ENCODE measurements at regions not wholly inside any gene's neighbourhood (a gene's known extent, or its start where the extent isn't known, plus 50 kb on each side); places are given as distances from the start of the nearest gene placed in this dataset.

DNA sequence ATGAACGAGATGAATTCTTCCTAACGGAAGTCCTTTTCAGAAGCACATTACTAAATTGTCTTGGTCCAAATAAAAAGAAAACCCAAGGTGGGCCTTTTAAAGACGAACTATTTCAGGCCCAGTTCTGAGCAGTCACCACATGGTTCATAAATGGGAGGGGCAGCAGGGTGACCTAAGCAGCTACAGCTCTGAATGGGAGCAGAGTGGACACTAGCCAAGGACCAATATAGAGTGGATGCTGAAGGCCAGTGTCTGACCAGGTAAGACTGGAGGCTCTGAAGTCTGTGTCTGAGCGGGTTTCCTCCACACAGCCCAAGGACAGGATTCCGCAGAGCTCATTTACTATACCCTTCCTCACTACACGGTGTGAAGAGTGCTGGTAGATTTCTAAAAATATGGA lies 159.1 kb downstream of the TMEM26 start:
- TF ChIP-seq CTCF (IDR thresholded peaks at IDR 0.05; ENCODE audit: borderline replicate concordance, extremely low read depth, insufficient read depth) = no peak
- FAIRE-seq = no peak
- Histone ChIP-seq H3K4me3 (ENCODE audit: low read length in 3 of 3) (no peak overlapping the region), H3K9ac (ENCODE audit: low read length in 3 of 3) (no peak overlapping the region), H3K36me3 (ENCODE audit: control insufficient read depth in 2 of 3, insufficient read depth in 3 of 3, low read length in 3 of 3) (no peaks in the 10 kb centered on the region), H3K4me1 (ENCODE audit: control insufficient read depth in 2 of 3, insufficient read depth in 2 of 3, low read depth in 1 of 3, low read length in 3 of 3) (no peaks in the 10 kb centered on the region), H3K27me3 (ENCODE audit: control insufficient read depth, insufficient read depth, low read length) (no peaks in the 10 kb centered on the region), H3K9me3 (ENCODE audit: control insufficient read depth in 2 of 3, insufficient read depth in 1 of 3, low read length in 3 of 3) (peaks cover 0 to 5% (median 0%) of the 10 kb centered on the region in 3 donors), H3K27ac (ENCODE audit: low read depth in 2 of 2, low read length in 2 of 2) (no peak overlapping the region)
- DNase-seq = no peak
- intact Hi-C loops (cut with DNase I) = no loop called here

DNA sequence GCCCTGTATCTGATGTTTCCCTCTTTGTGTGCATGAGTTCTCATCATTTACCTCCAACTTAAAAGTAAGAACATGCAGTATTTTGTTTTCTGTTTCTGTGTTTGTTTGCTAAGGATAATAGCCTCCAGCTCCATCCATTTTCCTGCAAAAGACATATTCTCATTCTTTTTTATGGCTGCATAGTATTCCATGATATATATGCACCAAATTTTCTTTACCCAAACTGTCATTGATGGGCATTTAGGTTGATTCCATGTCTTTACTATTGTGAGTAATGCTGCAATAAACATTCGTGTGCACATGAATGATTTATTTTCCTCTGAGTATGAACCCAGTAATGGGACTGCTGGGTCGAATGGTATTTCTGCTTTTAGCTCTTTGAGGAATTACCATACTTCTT lies 163.4 kb downstream of the TMEM26 start:
- intact Hi-C loops (cut with DNase I) = loop anchor here (10.0 kb wide), 1 partner anchor 465 kb away; no protein-coding TSS in a partner anchor

DNA sequence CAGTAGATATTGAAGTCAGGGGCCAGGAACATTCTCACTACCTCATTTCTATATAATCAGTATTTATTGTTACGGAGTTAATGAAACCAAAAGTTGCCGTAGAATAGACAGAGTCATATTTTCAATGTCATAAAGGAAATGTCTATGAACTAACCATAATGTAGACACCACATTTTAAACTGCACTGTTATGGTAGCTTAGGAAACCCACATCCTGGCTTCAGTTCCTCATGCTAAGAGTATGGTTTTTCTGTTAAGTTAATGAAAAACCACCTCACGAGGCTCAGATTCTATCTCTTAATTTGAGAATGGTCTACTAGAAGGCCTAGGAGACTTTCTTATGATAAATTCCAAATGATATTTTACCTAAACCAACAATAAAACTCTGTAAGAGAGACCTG lies 166.5 kb downstream of the TMEM26 start:
- no peak for FAIRE-seq
- DNase-seq = no peak
- Histone ChIP-seq H3K9me3 (ENCODE audit: control insufficient read depth in 2 of 3, insufficient read depth in 1 of 3, low read length in 3 of 3) (no peaks in the 10 kb centered on the region), H3K9ac (ENCODE audit: low read length in 3 of 3) (no peak overlapping the region), H3K36me3 (ENCODE audit: control insufficient read depth in 2 of 3, insufficient read depth in 3 of 3, low read length in 3 of 3) (no peaks in the 10 kb centered on the region), H3K27ac (ENCODE audit: low read depth in 2 of 2, low read length in 2 of 2) (no peak overlapping the region), H3K4me1 (ENCODE audit: control insufficient read depth in 2 of 3, insufficient read depth in 2 of 3, low read depth in 1 of 3, low read length in 3 of 3) (no peaks in the 10 kb centered on the region), H3K4me3 (ENCODE audit: low read length in 3 of 3) (no peak overlapping the region), H3K27me3 (ENCODE audit: control insufficient read depth, insufficient read depth, low read length) (no peaks in the 10 kb centered on the region)
- intact Hi-C loops (cut with DNase I) = loop anchor here (10.0 kb wide), 1 partner anchor 462 kb away; no protein-coding TSS in a partner anchor
- TF ChIP-seq CTCF (IDR thresholded peaks at IDR 0.05; ENCODE audit: borderline replicate concordance, extremely low read depth, insufficient read depth) = no peak

More for the DNA sequence above, 163.4 kb downstream of the TMEM26 start:
- Histone ChIP-seq H3K9ac (ENCODE audit: low read length in 3 of 3) (no peak overlapping the region), H3K4me3 (ENCODE audit: low read length in 3 of 3) (no peak overlapping the region), H3K27me3 (ENCODE audit: control insufficient read depth, insufficient read depth, low read length) (no peaks in the 10 kb centered on the region), H3K9me3 (ENCODE audit: control insufficient read depth in 2 of 3, insufficient read depth in 1 of 3, low read length in 3 of 3) (no peaks in the 10 kb centered on the region), H3K36me3 (ENCODE audit: control insufficient read depth in 2 of 3, insufficient read depth in 3 of 3, low read length in 3 of 3) (no peaks in the 10 kb centered on the region), H3K27ac (ENCODE audit: low read depth in 2 of 2, low read length in 2 of 2) (no peak overlapping the region), H3K4me1 (ENCODE audit: control insufficient read depth in 2 of 3, insufficient read depth in 2 of 3, low read depth in 1 of 3, low read length in 3 of 3) (no peaks in the 10 kb centered on the region)
- DNase-seq = no peak
- FAIRE-seq = no peak
- TF ChIP-seq CTCF (IDR thresholded peaks at IDR 0.05; ENCODE audit: borderline replicate concordance, extremely low read depth, insufficient read depth) = no peak

GRCh38 chr10:61285749-61286148 lies 167.4 kb downstream of the TMEM26 start:
- no peak for FAIRE-seq
- Histone ChIP-seq H3K4me1 (ENCODE audit: control insufficient read depth in 2 of 3, insufficient read depth in 2 of 3, low read depth in 1 of 3, low read length in 3 of 3) (no peaks in the 10 kb centered on the region), H3K9ac (ENCODE audit: low read length in 3 of 3) (no peak overlapping the region), H3K36me3 (ENCODE audit: control insufficient read depth in 2 of 3, insufficient read depth in 3 of 3, low read length in 3 of 3) (no peaks in the 10 kb centered on the region), H3K4me3 (ENCODE audit: low read length in 3 of 3) (no peak overlapping the region), H3K9me3 (ENCODE audit: control insufficient read depth in 2 of 3, insufficient read depth in 1 of 3, low read length in 3 of 3) (no peaks in the 10 kb centered on the region), H3K27ac (ENCODE audit: low read depth in 2 of 2, low read length in 2 of 2) (no peak overlapping the region), H3K27me3 (ENCODE audit: control insufficient read depth, insufficient read depth, low read length) (no peaks in the 10 kb centered on the region)
- no peak for TF ChIP-seq CTCF (IDR thresholded peaks at IDR 0.05; ENCODE audit: borderline replicate concordance, extremely low read depth, insufficient read depth)
- DNase-seq = no peak
- intact Hi-C loops (cut with DNase I) = loop anchor here (10.0 kb wide), 1 partner anchor 461 kb away; no protein-coding TSS in a partner anchor

All from kidney (tissue), 13 donors.